Smooth muscle cell (in vitro differentiated cells): ENCODE measurements at regions not wholly inside any gene's neighbourhood (a gene's known extent, or its start where the extent isn't known, plus 50 kb on each side); places are given as distances from the start of the nearest gene placed in this dataset.

Source experiments
- DNase-seq: peaks from one replicate; lab custom pipeline; 2025; ENCODE audit not compliant: unreplicated experiment; lab: John Stamatoyannopoulos, UW
- H2AFZ ChIP-seq: fragments of 200-600 bp; sonication (generic); 2 replicates; pipeline ENCODE4 v1.6.0; 2016; ENCODE audit warnings: antibody characterized with exemption, low read depth, mild to moderate bottlenecking
- H3F3A ChIP-seq: fragments of 200-600 bp; sonication (generic); 2 replicates; pipeline ENCODE4 v1.6.0; 2017; ENCODE audit warnings: antibody characterized with exemption, low read depth
- H3K27ac ChIP-seq: fragments of 200-600 bp; sonication (generic); 2 replicates; pipeline ENCODE4 v1.5.1; 2016; ENCODE audit warnings: low read depth, mild to moderate bottlenecking
- H3K27me3 ChIP-seq: fragments of 200-600 bp; sonication (generic); 2 replicates; pipeline ENCODE4 v1.6.1; 2016; ENCODE audit warnings: low read depth, mild to moderate bottlenecking
- H3K36me3 ChIP-seq: fragments of 200-600 bp; sonication (generic); 2 replicates; pipeline ENCODE4 v1.5.1; 2016; ENCODE audit warnings: low read depth
- H3K4me1 ChIP-seq: fragments of 200-600 bp; sonication (generic); 2 replicates; pipeline ENCODE4 v1.5.1; 2016; ENCODE audit warnings: low read depth
- H3K4me2 ChIP-seq: fragments of 200-600 bp; sonication (generic); 2 replicates; pipeline ENCODE4 v1.6.0; 2016; ENCODE audit warnings: mild to moderate bottlenecking
- H3K4me3 ChIP-seq: fragments of 200-600 bp; sonication (generic); 2 replicates; pipeline ENCODE4 v1.5.1; 2016; ENCODE audit warnings: mild to moderate bottlenecking
- H3K79me2 ChIP-seq: fragments of 200-600 bp; sonication (generic); 2 replicates; pipeline ENCODE4 v1.6.0; 2016; ENCODE audit warnings: low read depth, mild to moderate bottlenecking
- H3K9ac ChIP-seq: fragments of 200-600 bp; sonication (generic); 2 replicates; pipeline ENCODE4 v1.6.0; 2016; ENCODE audit warnings: low read depth
- H3K9me3 ChIP-seq: fragments of 200-600 bp; sonication (generic); replicated peaks from 2 replicates; pipeline ENCODE4 v1.5.1; 2016; ENCODE audit warnings: low read depth
- H4K20me1 ChIP-seq: fragments of 200-600 bp; sonication (generic); 2 replicates; pipeline ENCODE4 v1.6.0; 2016; ENCODE audit warnings: low read depth
- CTCF ChIP-seq: fragments of 200-600 bp; sonication (generic); IDR thresholded peaks from 2 replicates; pipeline ENCODE4 v1.5.1; 2017; ENCODE audit warnings: borderline replicate concordance, mild to moderate bottlenecking, antibody characterized with exemption; ENCODE audit not compliant: insufficient read depth, poor library complexity, severe bottlenecking
- WGBS: methylation state at CpG from one replicate; pipeline ENCODE4 v1.1.7; 2016; ENCODE audit warnings: low lambda C conversion rate; 5-methylcytosine and 5-hydroxymethylcytosine counted together

- Histone ChIP-seq H3K4me2 (no peak overlapping the region), H3K79me2 (no peaks in the 10 kb centered on the region), H2AFZ (no peak overlapping the region), H3K4me1 (no peaks in the 10 kb centered on the region), H3K9ac (no peak overlapping the region), H3K27ac (no peak overlapping the region), H3K27me3 (no peaks in the 10 kb centered on the region), H3F3A (no peaks in the 10 kb centered on the region), H3K9me3 (no peaks in the 10 kb centered on the region), H4K20me1 (no peaks in the 10 kb centered on the region), H3K36me3 (no peaks in the 10 kb centered on the region), H3K4me3 (no peak overlapping the region)
- 94% methylated on average over 8 of the region's 8 CpGs for WGBS
- no peak for TF ChIP-seq CTCF
- DNase-seq: no peak
Measured at GRCh38 chr2:8524823-8525222, 157.0 kb upstream of the ID2 start.

DNA sequence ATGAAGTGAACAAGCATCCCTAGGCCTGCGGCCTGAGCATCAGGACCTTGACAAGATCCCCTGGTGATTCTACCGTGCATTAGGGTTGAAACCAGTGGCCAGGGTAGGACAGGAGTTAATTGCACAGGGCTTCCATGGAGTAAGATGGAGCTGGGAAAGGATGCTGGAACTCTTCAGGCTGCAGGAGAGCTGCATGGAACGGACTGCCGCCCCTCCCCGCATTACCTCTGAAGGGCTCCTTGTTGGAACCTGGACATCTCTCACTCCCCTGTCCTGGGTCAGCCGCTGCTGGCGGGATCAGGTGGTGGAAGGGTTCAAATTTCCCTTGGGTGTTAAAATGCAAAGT is 156.6 kb upstream of the ID2 start:
- H3K9me3 ChIP-seq: no peaks in the 10 kb centered on the region
- no peak for TF ChIP-seq CTCF
- no peaks in the 10 kb centered on the region for H4K20me1 ChIP-seq
- no peak overlapping the region for H3K9ac ChIP-seq
- no peak overlapping the region for H3K4me2 ChIP-seq
- no peaks in the 10 kb centered on the region for H3F3A ChIP-seq
- H2AFZ ChIP-seq: no peak overlapping the region
- no peak overlapping the region for H3K27ac ChIP-seq
- H3K4me1 ChIP-seq: no peaks in the 10 kb centered on the region
- WGBS: 88% methylated on average over 7 of the region's 7 CpGs
- H3K79me2 ChIP-seq: no peaks in the 10 kb centered on the region
- H3K4me3 ChIP-seq: no peak overlapping the region
- no peaks in the 10 kb centered on the region for H3K27me3 ChIP-seq
- no peak for DNase-seq
- no peaks in the 10 kb centered on the region for H3K36me3 ChIP-seq

- Histone ChIP-seq H4K20me1 (no peaks in the 10 kb centered on the region), H3K9ac (no peak overlapping the region), H3K79me2 (no peaks in the 10 kb centered on the region), H3K9me3 (no peaks in the 10 kb centered on the region), H2AFZ (no peak overlapping the region), H3F3A (no peaks in the 10 kb centered on the region), H3K4me1 (no peaks in the 10 kb centered on the region), H3K27me3 (no peaks in the 10 kb centered on the region), H3K4me2 (no peak overlapping the region), H3K27ac (no peak overlapping the region), H3K4me3 (no peak overlapping the region), H3K36me3 (no peaks in the 10 kb centered on the region)
- no peak for DNase-seq
- WGBS: 70% methylated on average over 14 of the region's 14 CpGs
- TF ChIP-seq CTCF: no peak
Measured at GRCh38 chr2:8525582-8526402, 156.1 kb upstream of the ID2 start.

- no peak for DNase-seq
- Histone ChIP-seq H3K4me1 (no peaks in the 10 kb centered on the region), H3K4me3 (no peak overlapping the region), H3K27me3 (no peaks in the 10 kb centered on the region), H3K9me3 (no peaks in the 10 kb centered on the region), H3K27ac (no peak overlapping the region), H3K79me2 (no peaks in the 10 kb centered on the region), H3K4me2 (no peak overlapping the region), H3F3A (no peaks in the 10 kb centered on the region), H3K36me3 (no peaks in the 10 kb centered on the region), H4K20me1 (no peaks in the 10 kb centered on the region), H3K9ac (no peak overlapping the region), H2AFZ (no peak overlapping the region)
- WGBS: 74% methylated on average over 3 of the region's 3 CpGs
- TF ChIP-seq CTCF: no peak
Measured at GRCh38 chr2:8526403-8526696, 155.5 kb upstream of the ID2 start.
